AG09309 (cell line): ENCODE measurements at regions not wholly inside any gene's neighbourhood (a gene's known extent, or its start where the extent isn't known, plus 50 kb on each side); places are given as distances from the start of the nearest gene placed in this dataset.

ENCODE experiments used
- DNase-seq: peaks from one replicate; pipeline ENCODE4 v3.0.0-alpha.2; 2010; ENCODE audit warnings: low read depth
- H3K4me3 ChIP-seq: 2 replicates; pipeline ENCODE4 v1.5.1; 2011; ENCODE audit warnings: mild to moderate bottlenecking, low read depth, low read length, moderate library complexity; ENCODE audit not compliant: control insufficient read depth
- TF ChIP-seq, protein P1 (sequence below): IDR thresholded peaks from 2 replicates; pipeline ENCODE4 v1.5.1; 2011; ENCODE audit warnings: mild to moderate bottlenecking, low read depth, low read length, inconsistent platforms; ENCODE audit not compliant: insufficient read depth, control insufficient read depth; ENCODE audit errors: missing control alignments

DNA sequence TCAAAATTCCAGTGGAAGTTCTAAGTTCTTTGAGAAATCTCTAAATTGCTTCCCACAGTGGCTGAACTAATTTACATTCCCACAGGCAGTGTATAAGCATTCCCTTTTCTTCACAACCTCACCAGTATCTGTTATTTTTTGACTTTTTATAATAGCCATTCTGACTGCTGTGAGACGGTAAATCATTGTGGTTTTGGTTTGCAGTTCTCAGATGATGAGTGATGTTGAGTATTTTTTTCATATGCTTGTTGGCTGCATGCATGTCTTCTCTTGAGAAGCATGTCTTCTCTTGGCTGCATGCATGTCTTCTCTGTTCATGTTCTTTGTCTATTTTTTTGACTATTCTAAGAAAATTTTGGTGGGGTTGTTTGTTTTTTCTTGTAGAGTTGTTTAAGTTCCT is 499.6 kb upstream of the CCDC54 start:
- TF ChIP-seq, protein P1, sequence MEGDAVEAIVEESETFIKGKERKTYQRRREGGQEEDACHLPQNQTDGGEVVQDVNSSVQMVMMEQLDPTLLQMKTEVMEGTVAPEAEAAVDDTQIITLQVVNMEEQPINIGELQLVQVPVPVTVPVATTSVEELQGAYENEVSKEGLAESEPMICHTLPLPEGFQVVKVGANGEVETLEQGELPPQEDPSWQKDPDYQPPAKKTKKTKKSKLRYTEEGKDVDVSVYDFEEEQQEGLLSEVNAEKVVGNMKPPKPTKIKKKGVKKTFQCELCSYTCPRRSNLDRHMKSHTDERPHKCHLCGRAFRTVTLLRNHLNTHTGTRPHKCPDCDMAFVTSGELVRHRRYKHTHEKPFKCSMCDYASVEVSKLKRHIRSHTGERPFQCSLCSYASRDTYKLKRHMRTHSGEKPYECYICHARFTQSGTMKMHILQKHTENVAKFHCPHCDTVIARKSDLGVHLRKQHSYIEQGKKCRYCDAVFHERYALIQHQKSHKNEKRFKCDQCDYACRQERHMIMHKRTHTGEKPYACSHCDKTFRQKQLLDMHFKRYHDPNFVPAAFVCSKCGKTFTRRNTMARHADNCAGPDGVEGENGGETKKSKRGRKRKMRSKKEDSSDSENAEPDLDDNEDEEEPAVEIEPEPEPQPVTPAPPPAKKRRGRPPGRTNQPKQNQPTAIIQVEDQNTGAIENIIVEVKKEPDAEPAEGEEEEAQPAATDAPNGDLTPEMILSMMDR: no peak
- no peak for DNase-seq
- no peak overlapping the region for H3K4me3 ChIP-seq

- TF ChIP-seq, protein P1: no peak
- no peak overlapping the region for H3K4me3 ChIP-seq
- DNase-seq: no peak
Observed at GRCh38 chr3:106880206-106880605, 497.0 kb upstream of the CCDC54 start.

DNA sequence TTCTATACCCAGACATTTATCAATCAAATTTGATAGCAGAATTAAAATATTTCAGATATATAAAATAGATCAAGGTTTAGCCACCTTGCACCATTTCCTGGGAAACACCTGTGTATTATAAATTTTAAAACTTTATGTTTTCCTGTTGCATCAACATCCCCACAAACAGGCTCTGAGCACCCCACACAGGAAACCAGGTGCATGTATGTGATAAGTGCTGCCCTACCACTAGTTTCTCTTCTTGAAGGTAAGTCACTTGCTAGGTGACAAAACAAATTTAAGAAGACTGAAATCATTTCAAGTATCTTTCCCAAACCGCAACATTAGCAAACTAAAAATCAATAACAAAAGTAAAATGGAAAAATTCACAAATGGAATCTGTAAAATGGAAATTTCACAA is 496.1 kb upstream of the CCDC54 start:
- DNase-seq: no peak
- TF ChIP-seq, protein P1: no peak

DNA sequence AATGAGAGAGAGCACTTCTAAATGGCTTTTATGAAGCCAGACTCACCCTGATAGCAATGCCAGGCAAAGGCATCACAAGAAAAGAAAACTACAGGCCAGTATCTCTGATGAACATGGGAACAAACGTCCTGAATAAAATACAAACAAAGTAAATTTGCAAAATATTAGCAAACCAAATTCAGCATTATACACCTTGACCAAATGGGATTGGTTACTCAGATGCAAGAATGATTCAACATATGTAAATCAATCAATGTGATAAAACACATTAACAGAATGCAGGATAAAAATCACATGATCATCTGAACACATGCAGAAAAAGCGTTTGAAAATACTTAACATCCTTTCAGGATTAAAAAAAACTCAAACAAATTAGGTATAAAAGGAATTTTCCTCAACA is 494.9 kb upstream of the CCDC54 start:
- TF ChIP-seq, protein P1: no peak
- DNase-seq: no peak

More for the DNA sequence above, 496.1 kb upstream of the CCDC54 start:
- H3K4me3 ChIP-seq: no peak overlapping the region

GRCh38 chr3:106906074-106906473 is 471.2 kb upstream of the CCDC54 start:
- no peak overlapping the region for H3K4me3 ChIP-seq
- DNase-seq: no peak
- TF ChIP-seq, protein P1: no peak

More for the DNA sequence above, 494.9 kb upstream of the CCDC54 start:
- H3K4me3 ChIP-seq: no peak overlapping the region

GRCh38 chr3:106908181-106908938 is 468.9 kb upstream of the CCDC54 start:
- no peak for DNase-seq
- H3K4me3 ChIP-seq: no peak overlapping the region
- TF ChIP-seq, protein P1: no peak
